IMR-90 (cell line): ENCODE measurements at regions not wholly inside any gene's neighbourhood (a gene's known extent, or its start where the extent isn't known, plus 50 kb on each side); places are given as distances from the start of the nearest gene placed in this dataset.
"Not testable (repeated sequence)": the region's sequence is repeated elsewhere in the genome, so short reads cannot be mapped to it uniquely, and the experiment has no call there.

ENCODE experiments used
- ATAC-seq: fragments of 200-7000 bp; cut with Tn5 transposase; 2 replicates; pipeline ENCODE4 v1.9.1; 2020; ENCODE audit warnings: low read depth, mild to moderate bottlenecking, moderate library complexity
- BruUV-seq: library from RNA; stranded (reverse); fragments of 400-500 nt; replicated peaks from 2 replicates; lab custom pipeline; 2021; lab: Mats Ljungman, UMichigan
- CTCF ChIA-PET: fragments of 300-600 bp; formaldehyde crosslinking; extraction: SDS; loops from one replicate; lab custom pipeline; 2021; ENCODE audit warnings: antibody characterized with exemption; lab: Yijun Ruan, JAX
- POLR2A ChIA-PET: fragments of 300-600 bp; sonication (Branson Sonifier 250); formaldehyde crosslinking; loops from one replicate; lab custom pipeline; 2022; ENCODE audit warnings: antibody characterized with exemption; ENCODE audit not compliant: unreplicated experiment; lab: Charles Lee
- DNase-seq: peaks from one replicate; pipeline ENCODE4 v3.0.0; 2013
- H2AFZ ChIP-seq: replicated peaks from 2 replicates; pipeline ENCODE3; 2013; ENCODE audit warnings: low read length, mild to moderate bottlenecking; ENCODE audit not compliant: poor library complexity
- H2AK5ac ChIP-seq: 2 replicates; pipeline ENCODE4 v1.6.1; 2013; ENCODE audit warnings: low read depth, low read length, inconsistent platforms
- H2AK9ac ChIP-seq: replicated peaks from 2 replicates; pipeline ENCODE3; 2013; ENCODE audit warnings: mild to moderate bottlenecking, low read depth, low read length, moderate library complexity; ENCODE audit not compliant: poor library complexity
- H2BK120ac ChIP-seq: 2 replicates; pipeline ENCODE4 v1.6.1; 2013; ENCODE audit warnings: low read depth, low read length, inconsistent platforms
- H2BK15ac ChIP-seq: 3 replicates; pipeline ENCODE4 v1.6.1; 2013; ENCODE audit warnings: low read depth, low read length, inconsistent platforms
- H2BK20ac ChIP-seq: 2 replicates; pipeline ENCODE4 v1.6.1; 2013; ENCODE audit warnings: low read depth, mild to moderate bottlenecking, inconsistent platforms, low read length, moderate library complexity
- H2BK5ac ChIP-seq: 2 replicates; pipeline ENCODE4 v1.6.1; 2013; ENCODE audit warnings: mild to moderate bottlenecking, low read depth, low read length, inconsistent platforms; ENCODE audit not compliant: poor library complexity, severe bottlenecking
- H3K14ac ChIP-seq: replicated peaks from 2 replicates; pipeline ENCODE4 v1.6.1; 2013; ENCODE audit warnings: low read depth, low read length, inconsistent platforms
- H3K18ac ChIP-seq: 2 replicates; pipeline ENCODE4 v1.6.1; 2013; ENCODE audit warnings: low read depth, low read length, control low read depth
- H3K23ac ChIP-seq: 2 replicates; pipeline ENCODE4 v1.6.1; 2013; ENCODE audit warnings: low read depth, low read length, inconsistent platforms
- H3K27ac ChIP-seq: 2 replicates; pipeline ENCODE4 v1.5.1; 2013; ENCODE audit warnings: mild to moderate bottlenecking, control low read depth, low read length; ENCODE audit not compliant: insufficient read depth
- H3K27me3 ChIP-seq: 2 replicates; pipeline ENCODE4 v1.6.1; 2013; ENCODE audit warnings: low read length; ENCODE audit not compliant: control insufficient read depth, insufficient read depth
- H3K36me3 ChIP-seq: 2 replicates; pipeline ENCODE4 v1.6.1; 2013; ENCODE audit warnings: low read length, mixed read lengths; ENCODE audit not compliant: control insufficient read depth, insufficient read depth
- H3K4ac ChIP-seq: 2 replicates; pipeline ENCODE4 v1.6.1; 2013; ENCODE audit warnings: low read depth, low read length, inconsistent platforms
- H3K4me1 ChIP-seq: 2 replicates; pipeline ENCODE4 v1.6.1; 2013; ENCODE audit warnings: low read length, mixed read lengths; ENCODE audit not compliant: control insufficient read depth, insufficient read depth
- H3K4me2 ChIP-seq: 2 replicates; pipeline ENCODE4 v1.6.1; 2013; ENCODE audit warnings: low read depth, mild to moderate bottlenecking, control low read depth, low read length, moderate library complexity
- H3K4me3 ChIP-seq: 2 replicates; pipeline ENCODE4 v1.5.1; 2013; ENCODE audit warnings: low read depth, mild to moderate bottlenecking, control low read depth, low read length, moderate library complexity; ENCODE audit not compliant: insufficient read depth
- H3K56ac ChIP-seq: 2 replicates; pipeline ENCODE4 v1.6.1; 2013; ENCODE audit warnings: low read length, inconsistent platforms; ENCODE audit not compliant: insufficient read depth; ENCODE audit errors: extremely low read depth
- H3K79me1 ChIP-seq, 2 experiments: 2 replicates each; pipeline ENCODE4 v1.6.1; 2013; ENCODE audit warnings: low read length in 2 of 2, inconsistent platforms in 1 of 2, low read depth in 1 of 2
- H3K9ac ChIP-seq: 2 replicates; pipeline ENCODE4 v1.6.1; 2013; ENCODE audit warnings: low read depth, low read length, control low read depth
- H3K9me1 ChIP-seq: 2 replicates; pipeline ENCODE4 v1.6.1; 2013; ENCODE audit warnings: low read length, inconsistent platforms; ENCODE audit not compliant: insufficient read depth
- H3K9me3 ChIP-seq: 2 replicates; pipeline ENCODE4 v1.6.1; 2013; ENCODE audit warnings: low read length; ENCODE audit not compliant: control insufficient read depth, insufficient read depth
- H4K20me1 ChIP-seq: 2 replicates; pipeline ENCODE4 v1.6.1; 2013; ENCODE audit warnings: low read length, inconsistent platforms; ENCODE audit not compliant: insufficient read depth
- H4K5ac ChIP-seq: 2 replicates; pipeline ENCODE4 v1.6.1; 2013; ENCODE audit warnings: mild to moderate bottlenecking, low read depth, low read length, control low read depth
- H4K8ac ChIP-seq, 2 experiments: 2 replicates each; pipeline ENCODE4 v1.6.1; 2013; ENCODE audit warnings: low read depth in 2 of 2, low read length in 2 of 2, control low read depth in 1 of 2, inconsistent platforms in 1 of 2
- H4K91ac ChIP-seq: 2 replicates; pipeline ENCODE4 v1.6.1; 2013; ENCODE audit warnings: low read depth, low read length, inconsistent platforms; ENCODE audit not compliant: insufficient read depth
- WGBS, 2 experiments: methylation state at CpG; one replicate each; pipeline versions ENCODE4 v1.1.5 to v1.1.7; 2013; ENCODE audit warnings: missing lambda C conversion rate in 2 of 2; ENCODE audit not compliant: insufficient read length in 1 of 2; ENCODE audit errors: extremely low coverage in 2 of 2; 5-methylcytosine and 5-hydroxymethylcytosine counted together
- dilution Hi-C: fragments of 300-500 bp; cut with HindIII; formaldehyde crosslinking; loops from one replicate; pipeline ENCODE4 v1.14.3; 2018; ENCODE audit warnings: low sequenced_read_pairs; ENCODE audit not compliant: unreplicated experiment
- in situ Hi-C: fragments of 300-500 bp; cut with MboI; formaldehyde crosslinking; loops from 3 replicates; pipeline ENCODE4 v1.14.3; 2019; ENCODE audit warnings: low sequenced_read_pairs, inconsistent platforms, mixed read lengths
- intact Hi-C: fragments of 100-400 bp; cut with micrococcal nuclease; formaldehyde crosslinking; loops from 2 replicates; pipeline ENCODE4 v1.10.0; 2022

DNA sequence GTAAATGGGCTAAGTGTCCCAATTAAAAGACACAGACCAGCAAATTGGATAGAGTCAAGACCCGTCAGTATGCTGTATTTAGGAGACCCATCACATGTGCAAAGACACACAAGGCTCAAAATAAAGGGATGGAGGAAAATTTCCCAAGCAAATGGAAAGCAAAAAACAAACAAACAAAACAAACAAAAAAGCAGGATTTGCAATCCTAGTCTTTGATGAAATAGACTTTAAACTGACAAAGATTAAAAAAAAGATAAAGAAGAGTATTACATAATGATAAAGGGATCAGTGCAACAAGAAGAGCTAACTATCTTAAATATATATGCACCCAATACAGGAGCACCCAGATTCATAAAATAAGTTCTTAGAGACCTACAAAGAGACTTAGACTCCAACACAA lies 429.6 kb downstream of the MAT2B start:
- H3K9me1 ChIP-seq, intact Hi-C loops, BruUV-seq, H3K79me1 ChIP-seq, H3K9me3 ChIP-seq, H3K4me3 ChIP-seq, H4K20me1 ChIP-seq, H3K9ac ChIP-seq, H3K14ac ChIP-seq, H2AK9ac ChIP-seq, dilution Hi-C loops, H2AK5ac ChIP-seq, H3K27me3 ChIP-seq, H2BK5ac ChIP-seq, H4K8ac ChIP-seq, H3K4me2 ChIP-seq, H4K5ac ChIP-seq, H2AFZ ChIP-seq, ATAC-seq, H3K36me3 ChIP-seq, H4K91ac ChIP-seq, H3K4me1 ChIP-seq, H2BK120ac ChIP-seq, H2BK15ac ChIP-seq, H3K18ac ChIP-seq, H3K56ac ChIP-seq, POLR2A ChIA-PET, H3K23ac ChIP-seq, H3K4ac ChIP-seq, DNase-seq, in situ Hi-C loops, H3K27ac ChIP-seq, CTCF ChIA-PET, H2BK20ac ChIP-seq: not testable (repeated sequence)
- no CpG with 5 or more reads among the region's 1 CpG for WGBS, 2 experiments
